ENCODE measurements at regions not wholly inside any gene's neighbourhood (a gene's known extent, or its start where the extent isn't known, plus 50 kb on each side); places are given as distances from the start of the nearest gene placed in this dataset.

DNA sequence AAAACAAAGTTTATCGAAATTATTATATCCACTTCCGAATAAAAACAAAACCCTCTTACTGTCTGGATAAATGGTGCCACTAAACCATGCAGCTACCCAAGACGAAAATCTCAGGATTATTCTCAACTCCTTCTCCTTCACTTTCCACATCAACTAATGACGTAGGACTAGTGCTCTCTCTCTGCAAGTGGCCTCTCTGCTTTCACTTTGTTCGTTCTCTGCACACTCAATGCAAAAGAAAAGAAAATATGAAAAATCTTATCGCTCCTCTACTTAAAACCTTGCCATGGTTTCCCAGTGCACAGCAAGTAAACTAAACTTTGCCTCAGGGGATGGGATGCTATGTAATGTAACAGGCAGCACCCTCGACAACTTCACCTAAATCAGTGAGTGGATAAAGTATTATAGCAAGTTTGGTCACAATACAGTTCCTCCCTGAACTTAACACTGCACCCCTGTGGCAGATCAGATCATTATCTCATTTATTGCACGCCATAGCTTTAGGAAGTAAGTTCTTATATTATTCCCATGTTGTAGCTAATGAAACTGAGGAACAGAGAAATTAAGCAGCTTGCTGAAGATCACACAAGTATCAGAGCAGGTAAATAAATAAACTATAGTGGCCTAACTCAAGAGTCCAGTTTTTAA is 262.7 kb upstream of the GADL1 start:
- DNase-seq, result no peak

DNA sequence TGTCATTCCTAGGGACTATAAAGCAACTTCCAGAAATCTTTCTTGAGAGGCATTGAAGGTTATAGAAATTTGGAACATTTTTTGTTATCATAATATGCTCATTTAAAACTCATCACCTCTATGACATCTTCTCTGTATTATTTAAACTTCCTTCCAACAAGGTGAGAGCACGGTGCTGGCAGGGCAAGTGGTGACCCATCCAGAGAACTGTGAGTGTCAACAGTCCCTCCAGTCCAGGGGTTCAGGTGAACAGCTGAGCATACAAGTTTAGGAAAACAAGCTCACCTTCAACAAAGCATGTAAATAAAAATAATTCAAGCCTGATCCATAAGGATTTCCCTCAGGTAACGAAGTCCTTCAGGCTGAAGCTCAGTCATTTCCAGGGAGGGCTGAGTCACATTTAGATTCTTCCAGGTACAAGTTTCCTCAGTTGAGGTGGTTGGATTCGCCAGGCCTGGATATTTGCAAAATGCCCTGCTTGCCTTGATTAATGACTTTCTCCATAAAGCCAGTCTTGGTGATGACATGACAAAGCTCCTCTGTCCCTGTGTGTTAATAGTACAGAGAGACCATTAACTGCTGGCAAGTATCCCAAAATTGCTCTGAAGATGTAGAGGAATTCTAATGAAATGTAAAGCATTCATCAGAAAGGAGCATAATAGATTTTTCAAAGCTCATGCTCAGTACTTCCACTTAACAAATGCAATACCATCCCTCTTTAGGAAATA is 263.6 kb upstream of the GADL1 start:
- DNase-seq, result no peak

DNA sequence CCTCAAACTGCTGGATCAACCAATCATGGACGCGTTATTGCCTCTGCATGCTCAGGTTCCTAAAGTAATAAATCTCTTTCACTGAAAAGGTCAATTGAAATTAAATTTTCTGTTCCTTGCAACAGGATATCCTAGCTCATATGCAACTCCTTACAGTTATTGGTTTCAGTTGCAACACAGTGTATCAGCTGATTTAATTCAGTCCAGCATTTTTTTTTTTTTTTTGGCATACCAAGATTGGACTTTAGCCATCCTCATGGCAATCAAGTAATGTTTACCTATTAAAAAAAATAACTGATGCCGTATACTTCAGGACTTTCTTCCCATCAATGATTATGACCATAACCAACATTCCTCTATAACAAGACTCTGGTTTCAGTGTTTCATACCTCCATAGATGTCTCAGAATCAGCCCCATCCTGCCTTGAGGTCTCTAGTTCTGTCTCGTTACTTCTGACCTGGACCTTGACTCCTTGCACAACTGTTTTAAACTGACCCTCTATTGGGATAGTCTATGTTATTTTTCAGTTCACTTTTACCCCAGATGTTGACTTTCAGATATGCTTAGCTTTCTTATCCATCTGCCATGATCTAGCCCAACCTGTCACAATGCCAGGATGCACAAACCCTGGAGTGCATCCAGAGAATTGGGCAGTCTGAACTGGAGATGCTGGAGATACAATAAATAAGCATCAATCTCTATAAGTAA is 265.0 kb upstream of the GADL1 start:
- DNase-seq, result no peak

GRCh38 chr3:31161889-31162288 is 267.4 kb upstream of the GADL1 start:
- DNase-seq, result no peak

GRCh38 chr3:31164381-31164780 is 269.9 kb upstream of the GADL1 start:
- DNase-seq, result no peak

DNA sequence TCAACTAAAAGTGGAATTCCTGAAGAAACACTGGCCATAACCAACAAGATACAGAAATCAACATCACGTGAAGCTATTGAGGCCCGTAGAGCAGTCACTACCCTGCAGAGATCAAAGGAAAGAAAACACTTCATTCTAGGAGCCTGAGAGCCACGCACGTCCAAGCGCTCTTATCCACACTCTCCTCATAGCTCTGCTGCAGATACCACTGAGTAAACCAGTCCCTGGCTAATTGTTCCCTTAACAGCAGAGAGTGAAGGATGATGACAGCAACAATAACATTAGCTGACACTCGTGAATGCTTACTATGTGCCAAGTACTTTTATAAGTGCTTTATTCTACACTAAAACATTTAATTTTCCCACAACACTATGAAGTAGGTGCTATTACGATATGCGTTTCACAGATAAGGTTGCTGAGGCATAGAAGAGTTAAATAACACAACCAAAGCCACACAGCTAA is 271.0 kb upstream of the GADL1 start:
- DNase-seq, result no peak

DNA sequence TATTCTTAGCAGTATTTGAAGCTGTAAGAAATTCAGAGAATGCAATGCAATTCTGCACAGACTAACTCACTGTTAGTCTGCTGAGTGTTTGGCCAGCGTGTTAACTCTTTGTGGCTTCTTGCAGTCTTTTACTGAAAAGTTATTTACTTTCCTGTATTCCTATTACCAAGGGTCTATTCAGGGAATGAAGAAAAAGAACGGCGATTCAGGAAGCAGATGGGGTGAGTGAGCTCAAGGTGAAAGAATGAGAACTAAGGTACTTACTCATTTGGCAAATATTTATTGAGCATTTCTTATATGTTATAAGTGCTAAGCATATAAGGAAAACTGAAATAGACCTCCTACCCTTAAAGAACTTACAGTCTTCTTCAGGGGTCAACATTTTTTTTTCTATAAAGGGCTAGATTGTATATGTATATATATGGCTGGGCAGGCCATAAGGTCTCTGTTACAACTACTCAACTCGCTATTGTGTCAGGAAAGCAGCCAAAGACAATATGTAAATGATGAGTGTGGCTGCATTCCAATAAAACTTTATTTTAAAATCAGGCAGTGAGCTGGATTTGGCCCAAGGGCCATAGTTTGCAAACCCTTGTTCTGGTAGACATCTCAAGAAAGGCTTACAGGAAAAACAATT is 271.9 kb upstream of the GADL1 start:
- no peak for DNase-seq

DNA sequence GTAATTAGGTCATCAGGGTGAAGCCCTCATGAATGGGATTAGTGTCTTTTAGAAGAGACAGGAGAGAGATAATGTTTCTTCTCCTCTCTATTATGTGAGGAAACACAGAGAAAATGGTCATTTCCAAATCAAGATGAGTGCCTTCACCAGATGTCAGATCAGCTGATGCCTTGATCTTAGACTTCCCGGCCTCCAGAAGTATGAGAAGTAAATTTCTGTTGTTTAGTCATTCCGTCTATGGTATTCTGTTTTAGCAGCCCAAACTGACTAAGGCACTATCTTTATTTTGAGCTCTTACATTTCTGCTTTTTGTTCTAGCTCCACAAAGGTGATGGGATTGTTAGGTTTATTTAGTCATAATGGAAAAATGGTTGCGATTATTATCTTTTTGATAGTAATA is 273.2 kb upstream of the GADL1 start:
- DNase-seq, result no peak

DNA sequence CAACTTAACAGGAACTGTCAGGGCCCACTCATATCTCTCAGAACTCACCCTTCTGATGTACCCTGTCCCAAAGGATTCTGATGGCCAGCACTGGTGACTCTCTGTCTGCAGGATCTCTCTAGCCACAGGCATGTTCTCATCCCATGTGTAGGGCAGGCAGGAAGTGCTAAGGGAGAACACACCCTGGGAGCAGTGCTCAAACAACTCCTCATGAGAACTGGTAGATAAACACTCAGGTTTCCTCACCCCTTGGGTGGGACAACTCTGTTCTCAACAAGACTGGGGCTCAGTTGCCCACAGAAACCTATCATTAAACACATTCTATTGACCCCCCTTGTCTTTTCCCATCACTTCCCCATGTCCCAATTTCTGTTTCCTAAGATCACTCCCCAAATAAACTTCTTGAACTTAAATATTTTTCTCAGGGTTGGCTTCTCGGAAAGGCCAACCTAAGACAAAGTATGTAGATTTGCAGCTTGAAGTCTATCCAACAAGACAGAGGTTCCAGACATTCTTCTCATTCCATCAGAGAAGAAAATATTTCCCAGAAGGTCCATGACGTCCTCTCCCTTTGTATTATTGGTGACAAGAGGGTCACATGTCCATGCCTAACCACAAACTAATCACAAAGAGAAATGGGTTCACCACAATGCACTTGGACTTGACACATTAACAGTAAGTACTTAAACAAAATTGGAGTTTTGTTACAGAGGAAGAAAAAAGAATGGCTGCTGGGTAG is 276.6 kb upstream of the GADL1 start:
- DNase-seq, result no peak

DNA sequence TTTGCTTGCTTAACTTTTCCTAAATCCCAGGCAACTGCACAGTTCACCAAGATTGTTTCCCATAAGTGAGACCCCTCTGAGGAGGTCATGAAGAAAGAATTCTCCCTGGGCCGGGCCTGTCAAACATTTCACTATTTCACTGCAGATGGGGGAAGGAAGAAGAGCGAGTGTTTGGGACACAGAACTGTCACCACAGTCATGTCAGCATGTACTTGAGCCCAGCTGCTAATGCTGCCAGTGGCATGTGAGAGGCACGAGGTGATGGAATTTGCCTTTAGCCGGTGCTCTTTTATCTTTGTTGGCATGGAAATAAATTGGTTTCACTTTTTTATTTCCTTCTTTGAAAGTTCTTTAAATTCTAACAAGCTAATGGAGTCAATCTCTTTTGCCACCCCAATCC is 277.9 kb upstream of the GADL1 start:
- DNase-seq, result no peak

GRCh38 chr3:31173118-31173718 is 278.8 kb upstream of the GADL1 start:
- DNase-seq, result no peak

GRCh38 chr3:31174079-31174478 is 279.6 kb upstream of the GADL1 start:
- no peak for DNase-seq

DNA sequence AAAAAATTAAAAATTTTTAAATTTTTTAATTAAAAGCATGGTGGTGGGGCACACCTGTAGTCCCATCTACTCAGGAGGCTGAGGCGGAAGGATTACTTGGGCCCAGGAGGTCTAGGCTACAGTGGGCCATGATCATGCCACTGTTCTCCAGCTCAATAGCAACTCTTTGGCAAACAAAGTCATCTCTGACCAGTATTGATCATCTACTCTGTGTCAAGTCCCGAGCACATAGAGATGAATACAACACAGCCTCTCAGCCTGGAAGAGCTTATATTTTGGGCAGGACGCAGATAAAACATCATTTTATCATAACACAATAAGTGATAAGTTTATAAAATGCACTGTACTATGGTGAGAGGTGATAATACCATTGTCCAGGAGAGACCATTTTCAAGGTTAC is 281.6 kb upstream of the GADL1 start:
- no peak for DNase-seq

DNA sequence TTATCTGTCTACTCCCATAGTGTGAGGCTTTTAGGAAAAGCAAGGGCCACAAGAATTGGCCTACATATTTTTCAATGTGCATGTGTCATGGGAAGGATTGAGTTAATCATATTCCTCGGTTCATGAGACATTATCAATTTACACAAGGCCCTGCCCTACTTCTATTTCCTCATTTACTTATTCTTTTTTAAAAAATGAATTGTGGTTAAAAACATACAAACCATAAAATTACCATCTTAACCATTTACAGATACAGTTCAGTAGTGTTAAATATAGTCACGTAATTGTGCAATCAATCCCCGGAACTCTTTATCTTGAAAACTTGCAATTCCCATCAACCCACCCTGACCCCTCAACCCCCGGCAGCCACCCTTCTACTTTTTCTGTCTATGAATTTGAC is 284.0 kb upstream of the GADL1 start:
- DNase-seq, result no peak

- no peak for DNase-seq
These were observed 285.3 kb upstream of the GADL1 start for GRCh38 chr3:31179768-31180167.

GRCh38 chr3:31180274-31180673 is 285.8 kb upstream of the GADL1 start:
- no peak for DNase-seq

DNA sequence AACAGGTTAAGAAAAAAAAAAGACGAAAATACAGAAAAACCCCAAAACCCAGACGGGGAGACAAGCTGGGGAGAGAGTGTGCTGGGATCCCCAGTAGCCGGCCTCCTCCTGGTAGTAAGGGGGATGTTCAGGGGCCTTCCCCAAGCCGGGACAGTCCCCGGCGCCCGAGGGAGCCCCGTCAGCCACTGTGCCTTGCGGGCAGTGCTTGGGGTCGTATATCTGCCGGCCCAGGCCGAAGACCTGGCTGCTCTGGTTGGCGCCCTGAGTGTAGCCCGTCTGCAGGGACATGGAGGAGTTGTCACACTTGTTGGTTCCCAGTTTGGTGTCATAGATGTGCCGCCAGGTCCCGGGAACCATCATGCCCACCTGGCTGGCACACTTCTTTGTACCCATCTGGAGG is 287.2 kb upstream of the GADL1 start:
- no peak for DNase-seq

DNA sequence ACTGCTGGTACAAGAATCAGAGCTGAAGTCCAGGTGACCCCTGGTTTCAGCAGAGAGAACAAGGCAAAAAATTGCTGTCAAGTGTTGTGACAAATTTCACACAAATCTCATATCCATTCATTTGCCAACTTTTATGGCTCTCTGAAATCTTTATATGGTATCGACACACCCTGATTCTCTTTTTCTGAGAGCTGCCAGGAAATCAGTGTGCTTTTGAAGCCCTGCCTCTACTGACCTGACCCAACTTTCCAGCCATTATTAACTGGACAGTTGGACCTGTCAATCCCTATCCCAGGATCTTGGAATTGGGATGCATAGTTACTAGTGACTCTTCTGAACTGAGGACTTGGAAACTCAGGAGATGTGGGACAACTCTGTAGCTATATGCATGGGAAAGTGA is 288.2 kb upstream of the GADL1 start:
- no peak for DNase-seq

GRCh38 chr3:31184261-31185061 is 290.0 kb upstream of the GADL1 start:
- DNase-seq, result no peak

DNA sequence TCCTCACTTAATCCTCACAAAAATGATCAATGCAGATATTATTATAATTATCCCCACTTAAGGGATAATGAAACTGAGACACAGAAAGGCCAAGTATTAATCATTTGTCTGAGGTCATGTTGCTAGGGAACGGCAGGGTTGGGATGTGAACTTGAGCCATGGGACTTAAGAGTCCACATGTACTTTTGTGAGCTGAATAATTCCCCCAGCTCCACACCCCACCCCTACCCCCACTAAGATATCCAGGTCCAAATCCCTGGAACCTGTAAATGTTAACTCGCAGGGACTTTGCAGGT is 290.5 kb upstream of the GADL1 start:
- DNase-seq, result no peak

DNA sequence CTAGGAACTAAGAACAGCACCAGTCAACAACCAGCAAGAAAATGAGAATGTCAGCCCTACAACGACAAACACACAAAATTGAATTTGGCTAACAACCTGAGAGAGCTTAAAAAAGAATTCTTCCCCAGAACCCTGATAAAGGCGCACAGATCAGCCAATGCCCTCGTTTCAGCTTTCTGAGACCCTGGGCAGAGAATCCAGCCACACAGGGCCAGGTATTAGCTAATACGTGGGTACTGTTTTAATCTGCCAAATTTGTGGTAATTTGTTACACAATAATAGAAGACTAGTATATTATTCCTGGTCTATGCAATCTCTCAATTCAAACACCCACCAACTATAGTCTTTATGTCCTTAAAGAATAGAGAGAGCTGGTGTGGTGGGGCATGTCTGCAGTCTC is 291.6 kb upstream of the GADL1 start:
- DNase-seq, result no peak

GRCh38 chr3:31187380-31187779 is 292.9 kb upstream of the GADL1 start:
- no peak for DNase-seq

Data from hematopoietic multipotent progenitor cell treated with erythropoietin and hydrocortisone succinate and interleukin-3 and kit ligand, for 8 days (in vitro differentiated cells).